ENCODE measurements at regions not wholly inside any gene's neighbourhood (a gene's known extent, or its start where the extent isn't known, plus 50 kb on each side); places are given as distances from the start of the nearest gene placed in this dataset.

- Histone ChIP-seq H3K36me3 (replicated peaks in 1 of 2; ENCODE audit: insufficient read depth in 1 of 2, low read depth in 2 of 2) (no peaks in the 10 kb centered on the region), H3K27me3 (no peaks in the 10 kb centered on the region), H3K27ac (no peak overlapping the region), H3K9me3 (no peaks in the 10 kb centered on the region), H3K4me3 (no peak overlapping the region), H3K4me1 (no peaks in the 10 kb centered on the region)
- ATAC-seq = no peak
- no peak for TF ChIP-seq POLR2A (IDR thresholded peaks at IDR 0.05)
- TF ChIP-seq, protein P1, sequence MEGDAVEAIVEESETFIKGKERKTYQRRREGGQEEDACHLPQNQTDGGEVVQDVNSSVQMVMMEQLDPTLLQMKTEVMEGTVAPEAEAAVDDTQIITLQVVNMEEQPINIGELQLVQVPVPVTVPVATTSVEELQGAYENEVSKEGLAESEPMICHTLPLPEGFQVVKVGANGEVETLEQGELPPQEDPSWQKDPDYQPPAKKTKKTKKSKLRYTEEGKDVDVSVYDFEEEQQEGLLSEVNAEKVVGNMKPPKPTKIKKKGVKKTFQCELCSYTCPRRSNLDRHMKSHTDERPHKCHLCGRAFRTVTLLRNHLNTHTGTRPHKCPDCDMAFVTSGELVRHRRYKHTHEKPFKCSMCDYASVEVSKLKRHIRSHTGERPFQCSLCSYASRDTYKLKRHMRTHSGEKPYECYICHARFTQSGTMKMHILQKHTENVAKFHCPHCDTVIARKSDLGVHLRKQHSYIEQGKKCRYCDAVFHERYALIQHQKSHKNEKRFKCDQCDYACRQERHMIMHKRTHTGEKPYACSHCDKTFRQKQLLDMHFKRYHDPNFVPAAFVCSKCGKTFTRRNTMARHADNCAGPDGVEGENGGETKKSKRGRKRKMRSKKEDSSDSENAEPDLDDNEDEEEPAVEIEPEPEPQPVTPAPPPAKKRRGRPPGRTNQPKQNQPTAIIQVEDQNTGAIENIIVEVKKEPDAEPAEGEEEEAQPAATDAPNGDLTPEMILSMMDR (IDR thresholded peaks at IDR 0.05) = no peak
- no peak for DNase-seq
- WGBS, 2 donors = 76 to 78% methylated on average over 2 of the region's 2 CpGs
- intact Hi-C loops (cut with DNase I) = no loop called here
Observed at GRCh38 chr9:3659647-3660046, 133.8 kb upstream of the RFX3 start.

- intact Hi-C loops (cut with DNase I) = no loop called here
- H3K9me3 ChIP-seq = no peaks in the 10 kb centered on the region
- 75 to 94% methylated on average over 1 to 3 of the region's 3 CpGs for WGBS, 2 donors
- no peak for TF ChIP-seq POLR2A (IDR thresholded peaks at IDR 0.05)
- TF ChIP-seq, protein P1 (IDR thresholded peaks at IDR 0.05) = no peak
- H3K27me3 ChIP-seq = no peaks in the 10 kb centered on the region
- no peak overlapping the region for H3K27ac ChIP-seq
- no peak overlapping the region for H3K4me3 ChIP-seq
- DNase-seq (no peak), ATAC-seq (no peak)
- H3K36me3 ChIP-seq (replicated peaks in 1 of 2; ENCODE audit: insufficient read depth in 1 of 2, low read depth in 2 of 2) = no peaks in the 10 kb centered on the region
- no peaks in the 10 kb centered on the region for H3K4me1 ChIP-seq
Observed at GRCh38 chr9:3658964-3659363, 133.2 kb upstream of the RFX3 start.

DNA sequence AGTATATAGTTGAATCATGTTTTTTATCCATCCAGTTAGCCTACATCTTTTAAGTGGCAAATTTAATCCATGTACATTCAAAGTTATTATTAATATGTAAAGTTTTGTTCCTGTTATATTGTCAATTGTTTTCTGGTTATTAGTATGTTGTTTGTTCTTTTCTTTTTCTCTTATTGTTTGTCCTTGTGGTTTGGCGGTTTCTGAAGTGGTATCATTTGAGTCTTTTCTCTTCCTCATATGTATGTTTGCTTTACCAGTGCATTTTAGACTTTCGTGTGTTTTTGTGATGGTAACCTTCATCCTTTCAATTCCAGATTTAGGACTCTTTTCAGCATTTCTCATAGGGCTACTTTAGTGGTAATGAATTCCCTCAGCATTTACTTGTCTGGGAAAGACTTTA is 130.4 kb upstream of the RFX3 start:
- Histone ChIP-seq H3K27me3 (no peaks in the 10 kb centered on the region), H3K4me1 (no peaks in the 10 kb centered on the region), H3K9me3 (no peaks in the 10 kb centered on the region), H3K36me3 (replicated peaks in 1 of 2; ENCODE audit: insufficient read depth in 1 of 2, low read depth in 2 of 2) (no peaks in the 10 kb centered on the region), H3K27ac (no peak overlapping the region), H3K4me3 (no peak overlapping the region)
- 85 to 91% methylated on average over 2 of the region's 2 CpGs for WGBS, 2 donors
- ATAC-seq (no peak), DNase-seq (no peak)
- no peak for TF ChIP-seq POLR2A (IDR thresholded peaks at IDR 0.05)
- TF ChIP-seq, protein P1 (IDR thresholded peaks at IDR 0.05) = no peak
- intact Hi-C loops (cut with DNase I) = no loop called here

DNA sequence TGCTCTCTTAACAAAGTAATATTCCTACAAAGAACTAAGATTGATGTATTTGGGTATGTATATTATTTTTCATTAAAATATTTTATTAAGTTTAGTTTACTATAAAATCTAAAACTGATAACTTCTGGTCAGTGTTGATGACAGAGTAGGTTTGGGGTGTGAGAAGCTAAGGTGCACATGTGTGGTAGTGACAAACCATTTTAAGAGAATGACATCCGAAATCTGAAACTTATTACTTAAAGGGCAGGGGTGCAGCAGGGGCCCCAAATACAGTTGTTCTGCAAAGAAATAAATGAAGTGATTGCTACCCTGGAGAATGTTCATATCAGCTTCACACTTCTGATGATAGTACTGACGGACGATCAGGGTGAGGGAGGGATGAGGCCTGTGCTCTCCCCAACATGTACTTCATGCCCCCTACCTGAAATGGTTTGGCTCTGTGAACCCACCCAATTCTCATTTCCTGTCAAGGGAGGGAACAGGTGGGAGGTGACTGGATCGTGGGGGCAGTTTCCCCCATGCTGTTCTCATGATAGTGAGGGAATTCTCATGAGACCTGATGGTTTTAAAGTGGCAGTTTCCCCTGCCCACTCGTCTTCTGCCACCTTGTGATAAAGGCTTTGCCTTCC is 125.3 kb upstream of the RFX3 start:
- 65 to 67% methylated on average over 5 of the region's 5 CpGs for WGBS, 2 donors
- no peak for ATAC-seq
- H3K27me3 ChIP-seq = no peaks in the 10 kb centered on the region
- H3K36me3 ChIP-seq (replicated peaks in 1 of 2; ENCODE audit: insufficient read depth in 1 of 2, low read depth in 2 of 2) = no peaks in the 10 kb centered on the region
- H3K27ac ChIP-seq = no peak overlapping the region
- TF ChIP-seq POLR2A (IDR thresholded peaks at IDR 0.05) = no peak
- TF ChIP-seq, protein P1 (IDR thresholded peaks at IDR 0.05) = no peak
- intact Hi-C loops (cut with DNase I) = no loop called here
- H3K9me3 ChIP-seq = no peaks in the 10 kb centered on the region
- no peak for DNase-seq
- no peak overlapping the region for H3K4me3 ChIP-seq
- H3K4me1 ChIP-seq = no peaks in the 10 kb centered on the region

GRCh38 chr9:3648722-3649246 is 123.0 kb upstream of the RFX3 start:
- WGBS, 2 donors = 75% methylated on average over 4 of the region's 4 CpGs
- intact Hi-C loops (cut with DNase I) = no loop called here
- H3K27me3 ChIP-seq = no peaks in the 10 kb centered on the region
- no peaks in the 10 kb centered on the region for H3K36me3 ChIP-seq (replicated peaks in 1 of 2; ENCODE audit: insufficient read depth in 1 of 2, low read depth in 2 of 2)
- H3K4me3 ChIP-seq = no peak overlapping the region
- H3K4me1 ChIP-seq = no peaks in the 10 kb centered on the region
- TF ChIP-seq, protein P1 (IDR thresholded peaks at IDR 0.05) = no peak
- TF ChIP-seq POLR2A (IDR thresholded peaks at IDR 0.05) = no peak
- no peak for DNase-seq
- H3K27ac ChIP-seq = no peak overlapping the region
- no peaks in the 10 kb centered on the region for H3K9me3 ChIP-seq
- ATAC-seq = no peak
